Calu3 (cell line): ENCODE measurements at regions not wholly inside any gene's neighbourhood (a gene's known extent, or its start where the extent isn't known, plus 50 kb on each side); places are given as distances from the start of the nearest gene placed in this dataset.

ENCODE experiments used
- BruUV-seq: library from RNA; stranded (reverse); fragments of 400-500 nt; replicated peaks from 2 replicates; lab custom pipeline; 2021; lab: Mats Ljungman, UMichigan
- CTCF ChIA-PET: fragments of 300-600 bp; sonication (Branson Sonifier 250); formaldehyde crosslinking; loops from one replicate; lab custom pipeline; 2022; ENCODE audit warnings: antibody characterized with exemption; lab: Charles Lee
- DNase-seq: peaks from one replicate; pipeline ENCODE4 v3.0.0; 2022
- H3K27ac Mint-ChIP-seq: one replicate; pipeline ENCODE4 v1.8.0; 2022; ENCODE audit warnings: mixed read lengths; ENCODE audit not compliant: unreplicated experiment
- H3K27me3 Mint-ChIP-seq: one replicate; pipeline ENCODE4 v1.8.0; 2022; ENCODE audit warnings: mixed read lengths; ENCODE audit not compliant: unreplicated experiment
- H3K36me3 Mint-ChIP-seq: one replicate; pipeline ENCODE4 v1.8.0; 2022; ENCODE audit warnings: mild to moderate bottlenecking, moderate library complexity, mixed read lengths; ENCODE audit not compliant: insufficient read depth, unreplicated experiment
- H3K4me1 Mint-ChIP-seq: one replicate; pipeline ENCODE4 v1.8.0; 2022; ENCODE audit warnings: mild to moderate bottlenecking, low read depth, mixed read lengths; ENCODE audit not compliant: unreplicated experiment
- H3K4me3 Mint-ChIP-seq: one replicate; pipeline ENCODE4 v1.8.0; 2022; ENCODE audit warnings: mild to moderate bottlenecking, low read depth, moderate library complexity, mixed read lengths; ENCODE audit not compliant: unreplicated experiment
- H3K9me3 Mint-ChIP-seq: one replicate; pipeline ENCODE4 v1.8.0; 2022; ENCODE audit warnings: low read depth, mixed read lengths; ENCODE audit not compliant: unreplicated experiment
- CTCF ChIP-seq: fragments of 200-600 bp; IDR thresholded peaks from one replicate; pipeline ENCODE4 v1.8.0; 2022; ENCODE audit warnings: antibody characterized with exemption; ENCODE audit not compliant: unreplicated experiment
- intact Hi-C: fragments of 100-400 bp; cut with micrococcal nuclease; formaldehyde crosslinking; loops from one replicate; pipeline ENCODE4 v1.10.0; 2022; ENCODE audit not compliant: unreplicated experiment

- Mint-ChIP-seq H3K27me3 (no peaks in the 10 kb centered on the region), H3K4me3 (no peak overlapping the region), H3K4me1 (peaks cover 10% of the 10 kb centered on the region), H3K36me3 (no peaks in the 10 kb centered on the region), H3K9me3 (peaks cover 3% of the 10 kb centered on the region), H3K27ac (peak overlapping the region; percentile 23)
- intact Hi-C loops, result loop anchor here (5.0 kb wide), 1 partner anchor 45 kb away; no protein-coding TSS in a partner anchor
- CTCF ChIA-PET, result interaction anchor here (0.6 to 2.6 kb wide), 5 partner anchors 12 to 1027 kb away, joined by 3 to 8 read pairs (median 4); partner anchors contain the start of gene IFT80
- peak; percentile 38 for DNase-seq
- TF ChIP-seq CTCF, result peak; percentile 34
- no TSS peak for BruUV-seq
Observed at GRCh38 chr3:159872374-159873109, 116.1 kb upstream of the IL12A start.

GRCh38 chr3:159875116-159875515 lies 113.5 kb upstream of the IL12A start:
- H3K4me1 Mint-ChIP-seq, result peaks cover 17% of the 10 kb centered on the region
- intact Hi-C loops, result no loop called here
- H3K36me3 Mint-ChIP-seq, result no peaks in the 10 kb centered on the region
- CTCF ChIA-PET, result interaction anchor here (1.4 kb wide), 1 partner anchor 26 kb away, joined by 4 read pairs; no protein-coding TSS in a partner anchor
- no peak overlapping the region for H3K27ac Mint-ChIP-seq
- H3K9me3 Mint-ChIP-seq, result no peaks in the 10 kb centered on the region
- no peak for DNase-seq
- BruUV-seq, result no TSS peak
- TF ChIP-seq CTCF, result no peak
- H3K4me3 Mint-ChIP-seq, result no peak overlapping the region
- no peaks in the 10 kb centered on the region for H3K27me3 Mint-ChIP-seq

- intact Hi-C loops, result no loop called here
- Mint-ChIP-seq H3K27me3 (no peaks in the 10 kb centered on the region), H3K4me3 (no peak overlapping the region), H3K9me3 (no peaks in the 10 kb centered on the region), H3K36me3 (no peaks in the 10 kb centered on the region), H3K27ac (no peak overlapping the region), H3K4me1 (peaks cover 8% of the 10 kb centered on the region)
- CTCF ChIA-PET, result no interaction called here
- no peak for TF ChIP-seq CTCF
- BruUV-seq, result no TSS peak
- DNase-seq, result peak; percentile 15
Observed at GRCh38 chr3:159877924-159878323, 110.7 kb upstream of the IL12A start.

- Mint-ChIP-seq H3K4me3 (no peak overlapping the region), H3K36me3 (no peaks in the 10 kb centered on the region), H3K27ac (no peak overlapping the region), H3K4me1 (peaks cover 8% of the 10 kb centered on the region), H3K9me3 (no peaks in the 10 kb centered on the region), H3K27me3 (no peaks in the 10 kb centered on the region)
- BruUV-seq, result no TSS peak
- CTCF ChIA-PET, result interaction anchor here (0.5 kb wide), 1 partner anchor 606 kb away, joined by 4 read pairs; no protein-coding TSS in a partner anchor
- intact Hi-C loops, result no loop called here
- no peak for TF ChIP-seq CTCF
- DNase-seq, result no peak
Observed at GRCh38 chr3:159879146-159879545, 109.5 kb upstream of the IL12A start.
